Memory B cell (primary cell): ENCODE measurements at regions not wholly inside any gene's neighbourhood (a gene's known extent, or its start where the extent isn't known, plus 50 kb on each side); places are given as distances from the start of the nearest gene placed in this dataset.

Source experiments
- ATAC-seq: fragments of 150-1000 bp; cut with Tn5 transposase; 2 replicates; pipeline ENCODE4 v1.10.0; 2021; ENCODE audit warnings: low read depth, mild to moderate bottlenecking, moderate library complexity
- DNase-seq, 2 donors: peaks; one replicate each; pipeline ENCODE4 v3.0.0; 2022; ENCODE audit warnings: low spot score in 2 of 2
- H3K27ac Mint-ChIP-seq: one replicate; pipeline ENCODE4 v1.8.0; 2022; ENCODE audit warnings: mild to moderate bottlenecking, moderate library complexity, mixed read lengths
- H3K27me3 Mint-ChIP-seq: one replicate; pipeline ENCODE4 v1.8.0; 2022; ENCODE audit warnings: mixed read lengths
- H3K36me3 Mint-ChIP-seq: one replicate; pipeline ENCODE4 v1.8.0; 2022; ENCODE audit warnings: mild to moderate bottlenecking, mixed read lengths
- H3K4me1 Mint-ChIP-seq: one replicate; pipeline ENCODE4 v1.8.0; 2022; ENCODE audit warnings: mixed read lengths
- H3K4me3 Mint-ChIP-seq: one replicate; pipeline ENCODE4 v1.8.0; 2022; ENCODE audit warnings: mild to moderate bottlenecking, moderate library complexity, mixed read lengths
- H3K9me3 Mint-ChIP-seq: one replicate; pipeline ENCODE4 v1.8.0; 2022; ENCODE audit warnings: mixed read lengths

DNA sequence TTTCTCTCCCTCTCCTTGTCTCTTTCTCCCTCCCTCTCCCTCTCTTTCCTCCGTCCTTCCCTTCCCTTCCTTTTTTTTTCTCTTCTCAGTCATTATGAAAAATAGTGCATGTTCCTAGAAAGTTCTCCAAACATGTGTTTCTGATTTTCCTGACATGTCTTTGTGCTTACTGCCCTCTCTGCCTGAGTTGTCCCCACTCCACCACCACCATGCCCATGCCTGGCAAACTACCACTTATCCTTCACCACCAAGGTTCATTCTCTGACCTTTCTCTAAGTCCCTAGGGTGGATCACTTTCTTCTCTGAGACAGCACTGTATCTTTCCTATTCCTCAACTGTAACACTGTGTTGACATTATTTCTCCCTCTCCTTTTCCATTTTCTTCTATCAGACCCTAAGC, 98.2 kb downstream of the LACC1 start:
- DNase-seq (no peak), ATAC-seq (no peak)
- H3K4me1 Mint-ChIP-seq = no peaks in the 10 kb centered on the region
- peaks cover 18% of the 10 kb centered on the region for H3K27me3 Mint-ChIP-seq
- H3K36me3 Mint-ChIP-seq = peaks cover 5% of the 10 kb centered on the region
- H3K4me3 Mint-ChIP-seq = no peak overlapping the region
- H3K27ac Mint-ChIP-seq = no peak overlapping the region
- H3K9me3 Mint-ChIP-seq = peaks cover 8% of the 10 kb centered on the region

DNA sequence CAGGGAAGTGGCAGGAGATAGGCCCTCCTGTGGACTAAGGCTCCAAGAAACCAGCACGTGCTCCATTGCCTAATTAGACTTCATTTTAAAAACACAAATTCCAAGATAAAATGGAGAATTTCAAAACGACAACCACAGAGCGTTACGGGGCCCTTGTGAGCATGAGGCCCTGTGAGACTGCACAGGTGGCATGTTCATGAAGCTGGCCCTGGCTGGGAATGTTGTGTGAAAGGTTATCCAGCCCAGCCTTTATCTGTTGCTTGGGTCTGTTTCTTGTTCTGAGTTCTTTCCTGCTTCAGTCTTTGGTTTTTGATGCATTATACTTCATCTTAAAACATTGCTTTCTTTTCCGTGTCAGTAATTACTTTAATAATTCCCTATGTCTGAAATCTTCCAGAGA, 99.0 kb downstream of the LACC1 start:
- peaks cover 18% of the 10 kb centered on the region for H3K27me3 Mint-ChIP-seq
- peaks cover 8% of the 10 kb centered on the region for H3K9me3 Mint-ChIP-seq
- H3K4me3 Mint-ChIP-seq = no peak overlapping the region
- peaks cover 5% of the 10 kb centered on the region for H3K36me3 Mint-ChIP-seq
- no peak overlapping the region for H3K27ac Mint-ChIP-seq
- no peak for ATAC-seq
- no peaks in the 10 kb centered on the region for H3K4me1 Mint-ChIP-seq
- DNase-seq = no peak

DNA sequence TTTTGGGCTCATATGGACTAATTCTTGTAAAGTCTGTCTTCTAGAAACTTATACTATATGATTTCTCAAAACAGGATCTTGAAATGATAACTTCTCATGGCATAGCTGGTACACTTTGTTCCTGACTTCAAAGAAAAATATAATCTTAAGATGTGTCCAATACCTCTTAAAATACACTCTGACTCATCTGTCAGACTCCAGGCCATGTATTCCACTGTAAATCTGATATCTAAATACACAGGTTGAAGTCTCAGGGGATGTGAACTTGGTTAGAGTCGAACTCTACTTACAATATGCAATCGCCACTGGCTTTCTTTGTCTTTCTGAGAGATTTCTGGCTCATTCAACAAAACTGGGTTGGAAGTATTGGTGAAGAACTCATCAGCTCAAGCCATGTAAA, 99.8 kb downstream of the LACC1 start:
- Mint-ChIP-seq H3K4me1 (no peaks in the 10 kb centered on the region), H3K36me3 (peaks cover 5% of the 10 kb centered on the region), H3K27ac (no peak overlapping the region), H3K4me3 (no peak overlapping the region), H3K27me3 (peaks cover 18% of the 10 kb centered on the region), H3K9me3 (peaks cover 8% of the 10 kb centered on the region)
- DNase-seq = no peak
- ATAC-seq = no peak

DNA sequence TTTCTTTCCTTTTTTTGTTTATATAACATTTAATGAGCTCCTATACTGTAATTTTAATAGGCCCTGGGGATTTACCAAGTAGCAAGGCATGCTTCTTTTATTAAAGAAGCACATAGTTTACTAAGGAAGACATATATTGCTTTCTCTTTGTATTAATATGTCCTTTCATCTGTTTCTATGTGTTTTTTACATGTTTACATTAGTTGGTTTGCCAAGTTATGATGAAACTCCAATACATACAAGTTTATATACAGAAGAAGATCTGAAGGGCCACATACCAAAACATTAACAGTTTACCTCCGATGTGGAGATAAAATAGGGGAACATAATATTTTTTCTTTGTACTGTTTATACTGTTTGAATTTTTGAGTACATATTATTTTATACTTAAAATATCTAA, 100.9 kb downstream of the LACC1 start:
- Mint-ChIP-seq H3K36me3 (peaks cover 5% of the 10 kb centered on the region), H3K27ac (no peak overlapping the region), H3K27me3 (peaks cover 18% of the 10 kb centered on the region), H3K4me1 (no peaks in the 10 kb centered on the region), H3K9me3 (peaks cover 8% of the 10 kb centered on the region), H3K4me3 (no peak overlapping the region)
- ATAC-seq (no peak), DNase-seq (no peak)

DNA sequence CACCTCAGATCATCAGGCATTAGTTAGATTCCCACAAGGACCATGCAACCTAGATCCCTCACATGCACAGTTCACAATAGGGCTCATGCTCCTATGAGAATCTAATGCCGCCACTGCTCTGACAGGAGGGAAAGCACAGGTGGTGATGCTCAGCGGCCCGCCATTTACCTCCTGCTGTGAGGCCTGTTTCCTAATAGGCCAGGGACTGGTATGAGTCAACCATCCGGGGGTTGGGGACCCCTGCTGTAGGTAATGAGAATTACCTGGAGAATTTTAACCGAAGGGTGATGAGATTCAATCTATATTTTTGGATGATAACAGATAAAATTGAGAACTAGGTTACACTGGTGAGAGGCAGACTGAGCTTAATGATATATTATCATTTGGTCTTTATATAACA, 101.4 kb downstream of the LACC1 start:
- Mint-ChIP-seq H3K9me3 (peaks cover 7% of the 10 kb centered on the region), H3K27ac (no peak overlapping the region), H3K27me3 (peaks cover 16% of the 10 kb centered on the region), H3K36me3 (peaks cover 4% of the 10 kb centered on the region), H3K4me1 (no peaks in the 10 kb centered on the region), H3K4me3 (no peak overlapping the region)
- DNase-seq (no peak), ATAC-seq (no peak)

DNA sequence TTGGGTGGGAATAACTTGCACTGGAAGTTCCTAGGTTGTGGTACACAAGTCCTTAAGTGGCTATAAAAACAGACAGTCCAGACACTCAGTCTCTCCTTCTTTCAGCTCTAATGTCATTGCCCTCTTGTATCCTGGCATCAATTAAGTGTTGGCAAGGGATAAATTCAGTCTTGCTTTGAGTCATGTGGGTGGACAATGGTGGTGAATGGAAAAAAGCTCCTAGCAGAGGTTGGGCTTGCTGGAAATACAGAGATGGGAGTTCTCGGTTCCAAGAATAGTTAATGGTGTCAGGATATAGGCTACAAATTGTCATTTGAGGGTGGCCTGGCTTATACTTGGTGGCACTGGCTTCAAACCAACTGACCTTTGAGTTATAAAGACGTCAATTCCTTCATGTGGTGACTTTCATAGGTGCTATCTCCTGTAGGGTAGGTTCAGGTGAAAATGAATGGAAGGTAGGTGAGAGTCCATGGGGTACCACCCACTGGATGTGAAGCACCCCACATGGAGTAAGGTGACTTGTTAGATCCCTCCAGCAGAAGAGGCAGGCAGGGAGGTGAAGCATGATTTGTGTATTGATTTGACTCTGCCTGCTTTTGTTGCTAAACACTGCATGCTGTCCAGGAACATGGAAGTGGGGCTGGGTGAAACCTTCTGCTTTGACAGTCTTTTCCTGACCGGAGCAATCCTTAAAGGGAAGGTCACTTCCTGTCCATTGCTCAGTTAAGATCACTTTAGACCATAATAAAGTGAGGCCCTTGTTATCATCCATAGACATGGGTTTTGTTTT, 102.0 kb downstream of the LACC1 start:
- ATAC-seq = no peak
- Mint-ChIP-seq H3K27me3 (peaks cover 15% of the 10 kb centered on the region), H3K36me3 (peaks cover 2% of the 10 kb centered on the region), H3K9me3 (peaks cover 4% of the 10 kb centered on the region), H3K27ac (no peak overlapping the region), H3K4me3 (no peak overlapping the region), H3K4me1 (no peaks in the 10 kb centered on the region)
- no peak for DNase-seq

DNA sequence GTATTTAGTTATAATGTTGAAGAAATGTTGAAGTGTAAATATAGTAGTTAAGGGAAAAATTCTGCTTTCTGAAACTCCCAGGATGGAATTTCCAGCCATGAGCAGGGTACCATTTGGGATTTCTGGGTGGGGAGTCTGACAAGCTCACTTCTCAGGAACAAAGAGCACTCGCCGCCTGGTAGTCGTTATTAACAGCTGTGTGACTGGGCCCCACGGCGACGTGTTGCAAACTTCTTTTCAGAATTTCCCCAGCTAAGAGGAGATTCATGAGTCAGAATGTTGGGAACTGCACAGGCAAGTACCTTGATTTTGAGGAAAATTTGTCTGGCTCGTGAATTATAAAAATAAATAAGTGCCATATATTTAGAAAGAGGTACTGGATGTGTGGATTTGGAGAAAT, 103.7 kb downstream of the LACC1 start:
- Mint-ChIP-seq H3K27ac (no peak overlapping the region), H3K4me1 (no peaks in the 10 kb centered on the region), H3K27me3 (peaks cover 8% of the 10 kb centered on the region), H3K4me3 (no peak overlapping the region), H3K9me3 (no peaks in the 10 kb centered on the region), H3K36me3 (no peaks in the 10 kb centered on the region)
- no peak for DNase-seq
- ATAC-seq = no peak

DNA sequence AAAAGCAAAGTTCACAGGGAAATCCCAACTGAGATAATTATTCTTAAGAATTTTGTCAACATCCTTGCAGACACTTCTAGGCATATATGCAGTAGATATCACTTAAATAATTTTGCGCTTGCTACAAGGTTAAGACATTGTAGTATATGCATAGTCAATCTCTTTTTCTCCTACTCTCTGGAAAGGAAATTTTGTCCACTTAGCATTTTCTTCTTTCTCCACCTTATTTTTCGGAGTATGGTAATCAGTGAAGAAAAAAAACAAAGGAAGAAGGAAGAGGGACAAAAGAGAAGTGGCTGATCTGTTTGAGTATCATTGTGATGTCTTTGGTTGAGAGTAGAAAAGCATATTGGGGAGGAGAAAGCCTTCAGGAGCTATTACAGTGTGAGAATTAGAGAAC, 104.6 kb downstream of the LACC1 start:
- Mint-ChIP-seq H3K4me1 (no peaks in the 10 kb centered on the region), H3K9me3 (no peaks in the 10 kb centered on the region), H3K27me3 (peaks cover 7% of the 10 kb centered on the region), H3K4me3 (no peak overlapping the region), H3K27ac (no peak overlapping the region), H3K36me3 (no peaks in the 10 kb centered on the region)
- ATAC-seq (no peak), DNase-seq (no peak)

DNA sequence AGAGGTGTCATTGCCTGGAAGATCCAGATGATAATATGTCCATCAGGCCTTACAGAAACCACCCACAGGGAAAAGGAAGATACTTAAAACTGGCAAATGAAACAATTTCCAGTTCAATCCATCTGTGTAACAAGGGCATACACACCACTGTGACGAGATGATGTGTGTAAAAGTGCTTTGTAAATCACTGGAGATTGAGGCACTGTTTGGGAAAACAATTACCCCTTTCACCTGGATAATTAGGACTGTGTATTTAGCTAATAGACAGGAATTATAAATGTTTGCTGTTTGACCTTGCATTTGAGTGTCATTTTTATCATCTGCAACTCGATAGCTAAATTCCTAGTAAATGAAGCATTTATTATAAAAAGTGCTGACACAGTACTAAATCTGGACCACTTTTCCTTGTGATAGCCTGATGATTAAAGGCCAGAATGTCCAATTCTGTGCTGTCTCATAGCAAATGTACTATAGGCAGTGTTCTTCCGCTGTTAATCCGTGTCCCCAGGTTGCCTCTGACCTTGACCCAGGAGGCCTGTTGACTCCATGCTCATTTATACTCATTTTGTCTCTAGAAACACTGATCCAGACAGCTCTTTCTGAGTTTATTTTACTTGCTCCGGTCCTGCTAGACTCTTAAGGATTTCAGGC, 105.8 kb downstream of the LACC1 start:
- Mint-ChIP-seq H3K27me3 (peaks cover 4% of the 10 kb centered on the region), H3K36me3 (no peaks in the 10 kb centered on the region), H3K4me3 (no peak overlapping the region), H3K27ac (no peak overlapping the region), H3K4me1 (no peaks in the 10 kb centered on the region), H3K9me3 (no peaks in the 10 kb centered on the region)
- no peak for DNase-seq
- ATAC-seq = no peak

DNA sequence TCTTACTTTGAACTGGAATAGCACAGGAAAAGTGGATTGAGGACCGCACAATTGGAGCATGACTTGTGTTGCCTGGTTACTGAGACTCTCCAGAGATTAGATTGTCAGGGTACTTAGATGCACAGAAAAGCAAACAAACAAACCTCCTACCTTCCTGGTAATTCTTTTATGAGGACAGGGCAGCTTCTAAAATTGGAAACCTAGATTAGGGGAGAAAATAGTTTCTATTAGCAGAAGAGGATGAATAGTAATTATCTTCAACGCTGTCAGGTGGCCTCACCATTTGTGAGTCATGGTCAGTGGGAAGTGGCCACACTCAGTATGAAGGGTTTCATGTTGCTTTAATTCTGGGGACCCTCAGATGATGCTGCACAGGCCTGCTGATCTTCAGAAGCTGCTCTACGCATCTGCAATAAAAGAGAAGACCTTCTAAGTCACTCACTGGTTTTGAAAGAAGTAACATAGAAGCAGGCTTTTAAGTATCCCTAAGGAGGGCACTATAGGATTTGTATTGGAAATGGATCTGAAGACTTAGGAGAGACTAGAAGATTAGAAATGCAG, 106.8 kb downstream of the LACC1 start:
- Mint-ChIP-seq H3K9me3 (no peaks in the 10 kb centered on the region), H3K4me1 (no peaks in the 10 kb centered on the region), H3K4me3 (no peak overlapping the region), H3K27ac (no peak overlapping the region), H3K36me3 (no peaks in the 10 kb centered on the region), H3K27me3 (peaks cover 4% of the 10 kb centered on the region)
- DNase-seq (no peak), ATAC-seq (no peak)

DNA sequence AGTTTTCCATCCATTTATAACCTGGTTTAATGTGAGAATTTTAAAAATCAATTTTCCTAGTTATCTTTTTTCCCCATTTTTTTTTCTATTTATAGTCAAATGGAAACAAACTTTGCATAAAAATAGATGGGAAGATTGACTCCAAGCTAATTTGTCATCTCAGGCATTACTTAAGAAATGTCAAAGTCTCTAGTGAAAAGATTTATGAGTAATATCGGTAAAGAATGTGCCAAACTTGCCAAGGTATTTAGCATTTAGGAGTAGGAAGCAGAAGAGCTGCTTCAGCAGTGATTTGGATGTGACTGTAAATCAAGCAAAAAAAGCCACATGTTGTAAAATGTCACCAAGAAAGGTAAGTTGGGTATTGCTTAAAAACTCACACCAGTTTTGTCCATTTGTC, 108.6 kb downstream of the LACC1 start:
- DNase-seq = no peak
- peaks cover 4% of the 10 kb centered on the region for H3K27me3 Mint-ChIP-seq
- ATAC-seq = no peak
- no peaks in the 10 kb centered on the region for H3K9me3 Mint-ChIP-seq
- H3K4me1 Mint-ChIP-seq = no peaks in the 10 kb centered on the region
- no peak overlapping the region for H3K4me3 Mint-ChIP-seq
- H3K27ac Mint-ChIP-seq = no peak overlapping the region
- no peaks in the 10 kb centered on the region for H3K36me3 Mint-ChIP-seq

DNA sequence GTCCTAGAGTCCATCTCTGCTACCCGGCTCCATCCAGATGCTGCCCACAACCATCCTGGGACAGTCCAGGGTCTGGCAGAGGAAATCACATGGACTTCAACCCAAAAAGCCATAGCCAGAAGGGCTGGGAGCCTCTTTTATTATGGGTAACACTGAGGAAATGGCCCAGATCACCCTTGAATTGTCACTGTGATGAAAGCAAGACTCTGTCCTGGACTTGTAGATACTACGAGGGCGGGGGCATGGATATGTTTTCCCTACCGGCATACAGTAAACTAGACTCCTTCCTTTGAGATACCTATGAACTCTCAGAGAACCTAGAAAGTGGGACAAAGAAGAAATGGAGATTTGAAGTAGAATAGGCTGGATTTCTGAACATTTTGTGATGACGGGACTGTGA, 110.3 kb downstream of the LACC1 start:
- Mint-ChIP-seq H3K27ac (no peak overlapping the region), H3K4me1 (no peaks in the 10 kb centered on the region), H3K4me3 (no peak overlapping the region), H3K9me3 (no peaks in the 10 kb centered on the region), H3K27me3 (peaks cover 8% of the 10 kb centered on the region), H3K36me3 (no peaks in the 10 kb centered on the region)
- ATAC-seq = no peak
- DNase-seq = no peak

DNA sequence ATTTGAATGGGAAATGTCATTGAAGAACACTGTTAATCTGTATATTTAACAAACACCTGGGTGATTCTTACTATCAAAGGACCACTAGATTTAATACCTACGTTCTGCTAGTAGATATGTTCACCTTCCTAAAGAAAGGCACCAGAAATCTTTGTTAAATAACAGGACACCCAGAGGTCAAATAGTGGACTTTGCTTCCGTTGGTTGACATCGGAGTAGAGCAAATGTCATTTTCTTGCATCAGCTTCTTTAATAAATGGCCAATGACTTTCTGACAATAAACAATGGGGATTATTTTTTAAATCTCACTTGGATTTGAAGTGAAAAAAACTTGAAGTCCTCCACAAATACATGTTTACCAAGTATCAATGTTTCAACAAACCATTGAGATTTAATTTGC, 111.1 kb downstream of the LACC1 start:
- DNase-seq (no peak), ATAC-seq (no peak)
- H3K4me1 Mint-ChIP-seq = no peaks in the 10 kb centered on the region
- no peaks in the 10 kb centered on the region for H3K9me3 Mint-ChIP-seq
- no peak overlapping the region for H3K27ac Mint-ChIP-seq
- H3K27me3 Mint-ChIP-seq = peaks cover 8% of the 10 kb centered on the region
- no peaks in the 10 kb centered on the region for H3K36me3 Mint-ChIP-seq
- H3K4me3 Mint-ChIP-seq = no peak overlapping the region

DNA sequence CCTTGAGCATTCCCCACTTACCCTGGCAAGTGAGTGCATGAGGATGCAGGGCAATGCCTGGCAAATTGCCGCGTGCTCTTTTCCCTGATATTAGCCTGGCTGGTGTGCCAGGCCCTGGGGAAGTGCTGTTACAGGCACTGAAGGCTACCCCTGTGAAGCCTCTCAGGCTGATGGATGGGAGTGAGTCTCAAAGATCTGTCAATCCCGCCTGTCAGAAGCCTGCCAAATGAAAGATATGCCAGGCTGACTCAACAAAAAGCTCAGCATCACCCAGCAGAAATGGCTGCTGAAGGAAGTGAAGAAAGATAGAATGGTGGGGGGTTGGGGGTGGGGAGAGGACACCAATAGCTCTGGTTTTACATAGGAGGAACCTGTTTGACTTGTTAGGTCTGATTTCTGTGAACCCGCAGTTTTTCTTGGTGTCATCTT, 112.1 kb downstream of the LACC1 start:
- peaks cover 6% of the 10 kb centered on the region for H3K27me3 Mint-ChIP-seq
- DNase-seq (no peak), ATAC-seq (no peak)
- H3K36me3 Mint-ChIP-seq = no peaks in the 10 kb centered on the region
- H3K4me3 Mint-ChIP-seq = no peak overlapping the region
- H3K9me3 Mint-ChIP-seq = no peaks in the 10 kb centered on the region
- no peak overlapping the region for H3K27ac Mint-ChIP-seq
- H3K4me1 Mint-ChIP-seq = no peaks in the 10 kb centered on the region

DNA sequence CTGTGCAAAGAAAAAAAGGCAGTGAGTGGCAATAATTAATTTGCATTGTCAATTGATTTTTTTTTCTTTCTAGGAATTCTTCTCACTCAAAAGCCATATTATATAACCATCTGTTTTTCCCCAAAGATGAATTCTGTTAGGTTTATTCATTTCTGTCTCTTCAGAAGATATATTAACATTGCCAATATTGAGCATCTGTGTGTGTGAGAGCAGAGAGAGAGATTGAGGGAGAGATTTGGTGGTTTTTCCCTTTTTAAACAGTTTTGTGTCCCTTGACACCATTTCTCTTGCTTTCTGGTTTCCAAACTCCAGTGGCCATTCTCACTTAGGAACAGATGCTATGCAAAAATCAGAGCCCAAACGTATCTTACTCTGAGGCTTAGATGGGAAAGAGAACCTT, 112.5 kb downstream of the LACC1 start:
- Mint-ChIP-seq H3K27ac (no peak overlapping the region), H3K4me3 (no peak overlapping the region), H3K36me3 (no peaks in the 10 kb centered on the region), H3K9me3 (no peaks in the 10 kb centered on the region), H3K4me1 (no peaks in the 10 kb centered on the region), H3K27me3 (peaks cover 6% of the 10 kb centered on the region)
- ATAC-seq (no peak), DNase-seq (no peak)
